SKM-1 treated with dmso at 0.1 percent for 144 hours (cell line): ENCODE measurements at regions not wholly inside any gene's neighbourhood (a gene's known extent, or its start where the extent isn't known, plus 50 kb on each side); places are given as distances from the start of the nearest gene placed in this dataset.

ENCODE experiments used
- DNase-seq: peaks from one replicate; lab custom pipeline; 2025; ENCODE audit not compliant: unreplicated experiment; lab: John Stamatoyannopoulos, UW

DNA sequence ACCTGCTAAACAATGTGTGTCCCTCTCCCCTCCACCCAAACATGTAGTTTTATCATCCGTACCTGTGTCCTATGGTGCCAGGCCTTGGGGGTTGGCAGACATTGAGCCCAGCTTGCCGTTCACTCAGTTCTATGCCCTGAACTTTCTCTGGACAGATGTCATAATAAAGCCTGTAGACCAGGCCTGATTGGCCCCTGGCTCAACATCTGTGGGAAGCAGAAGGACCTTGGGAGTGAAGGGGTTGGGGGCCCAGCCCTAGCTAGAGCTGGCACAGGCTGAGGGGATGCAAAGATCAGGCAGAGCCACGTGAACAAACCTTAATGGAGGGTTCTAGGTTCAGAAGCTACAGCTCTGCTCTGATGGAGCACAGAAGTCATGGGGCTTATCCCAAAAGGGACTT is 600.6 kb downstream of the BUD13 start:
- no peak for DNase-seq

DNA sequence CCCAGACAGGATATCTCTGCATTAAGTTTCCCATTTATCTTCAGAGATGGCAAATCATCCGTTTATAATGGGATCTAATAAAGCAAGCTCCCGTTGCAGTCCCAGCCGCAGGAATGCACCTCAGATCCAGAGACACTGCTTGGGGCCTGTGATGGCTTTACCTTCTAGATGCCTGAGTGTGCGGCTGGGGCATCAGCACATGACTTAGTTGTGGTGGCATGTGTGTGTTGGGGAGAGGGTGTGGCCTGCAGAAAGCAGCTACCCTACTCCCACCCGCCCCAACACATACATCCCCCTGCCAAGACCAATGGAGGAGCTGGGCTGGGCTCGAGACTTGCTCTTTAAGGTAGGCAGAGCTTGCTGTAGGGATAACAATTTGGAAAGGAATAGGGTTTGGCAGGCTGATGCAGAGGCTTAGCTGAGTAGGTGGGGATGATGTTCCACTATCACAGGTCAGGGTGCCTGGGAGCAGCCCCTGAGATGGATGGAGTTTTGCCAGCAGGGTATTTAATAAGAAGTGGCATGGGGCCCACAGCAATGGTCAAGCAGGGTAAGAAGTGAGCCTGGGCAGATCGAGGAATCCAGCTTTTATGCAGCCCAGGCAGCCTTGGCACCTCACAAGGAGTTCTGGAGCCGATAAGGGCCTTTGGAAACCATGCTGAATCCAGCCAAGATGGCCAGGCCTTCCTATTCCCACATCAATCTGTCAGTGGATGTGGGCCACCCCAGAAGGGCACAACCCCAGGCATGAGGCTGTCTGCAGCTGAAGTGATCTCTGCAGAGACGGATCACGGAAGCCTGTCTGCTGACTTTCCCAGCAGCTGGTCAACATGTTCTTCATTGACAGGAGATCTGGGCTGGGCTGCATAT is 601.3 kb downstream of the BUD13 start:
- DNase-seq = no peak

DNA sequence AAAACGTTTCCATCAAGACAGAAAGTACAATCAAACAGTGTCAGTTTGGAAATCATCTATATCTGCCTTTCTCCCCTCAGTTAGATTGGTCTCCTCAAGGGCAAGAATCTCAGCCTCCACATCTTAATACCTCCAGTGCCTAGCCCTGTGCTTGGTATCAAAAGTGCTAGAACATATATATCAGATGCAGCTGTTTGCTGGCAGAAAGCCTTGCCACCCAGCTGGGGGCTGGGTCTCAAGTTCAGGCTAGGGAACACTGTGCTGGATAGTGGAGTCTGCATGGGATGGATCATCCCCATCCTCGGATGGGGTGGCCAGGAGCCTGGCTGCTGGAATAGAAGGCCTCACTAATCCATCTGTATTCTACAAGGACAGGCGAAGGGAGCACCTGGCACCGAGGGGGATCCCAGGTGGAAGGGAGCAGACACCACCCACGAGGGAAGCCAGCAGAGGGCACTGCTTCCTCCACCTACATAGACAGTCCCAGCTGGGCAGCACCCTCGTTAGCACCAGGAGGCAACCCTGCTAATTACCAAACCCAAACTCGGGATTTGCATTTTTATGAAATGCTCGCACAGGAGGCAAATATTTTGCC is 602.2 kb downstream of the BUD13 start:
- DNase-seq = no peak

- DNase-seq = no peak
These were observed 603.0 kb downstream of the BUD13 start for GRCh38 chr11:116169776-116170175.

DNA sequence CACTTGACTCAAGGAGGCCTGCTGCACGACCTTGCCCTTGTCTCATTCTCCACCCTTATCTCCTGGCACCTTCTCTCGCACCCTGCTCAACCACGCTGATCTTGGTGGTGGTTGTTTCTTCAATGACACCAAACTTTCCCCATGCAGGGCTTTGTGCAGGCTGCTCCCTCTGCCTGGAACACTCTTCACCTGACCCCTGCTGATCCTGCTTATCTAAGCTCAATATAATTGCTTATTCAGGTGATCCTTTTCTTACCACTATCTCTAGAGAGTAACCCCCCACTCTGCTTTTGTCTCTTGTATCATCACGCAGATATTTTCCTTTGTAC is 604.4 kb downstream of the BUD13 start:
- no peak for DNase-seq

DNA sequence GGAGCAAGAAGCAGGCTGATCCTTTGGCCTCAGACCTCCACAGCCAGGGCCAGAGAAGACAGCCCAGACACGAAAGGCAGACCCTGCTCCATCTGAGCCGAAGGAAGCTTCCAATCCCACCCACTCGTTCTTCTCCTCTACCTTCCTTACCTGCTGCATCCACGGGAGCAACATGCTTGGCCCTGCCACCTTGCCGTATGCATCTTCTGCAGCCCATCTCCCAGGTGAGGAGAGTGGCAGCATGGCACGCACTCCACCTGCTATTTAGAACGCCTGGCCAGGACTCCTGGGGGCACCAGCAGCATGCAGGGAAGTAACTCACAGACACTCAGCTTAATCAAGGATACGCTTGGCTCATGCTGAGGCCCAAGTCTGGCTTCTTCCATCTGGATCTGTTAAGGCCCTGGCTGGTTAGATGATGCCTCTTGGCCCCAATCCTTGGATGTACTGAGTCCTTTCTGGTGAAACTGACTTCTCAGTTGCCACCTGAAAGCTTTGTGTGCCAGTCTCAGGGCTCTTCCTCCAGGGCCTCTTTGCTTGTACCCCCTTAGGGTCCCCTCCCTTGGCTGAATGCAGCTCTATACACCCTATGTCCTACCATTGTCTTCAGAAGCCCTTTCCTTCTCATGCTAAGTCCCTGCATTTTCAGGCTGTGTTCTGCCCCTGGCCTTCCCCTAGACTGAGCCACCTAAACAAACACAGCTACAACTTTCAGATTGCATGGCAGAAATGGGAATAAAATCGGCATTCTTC is 604.9 kb downstream of the BUD13 start:
- no peak for DNase-seq

DNA sequence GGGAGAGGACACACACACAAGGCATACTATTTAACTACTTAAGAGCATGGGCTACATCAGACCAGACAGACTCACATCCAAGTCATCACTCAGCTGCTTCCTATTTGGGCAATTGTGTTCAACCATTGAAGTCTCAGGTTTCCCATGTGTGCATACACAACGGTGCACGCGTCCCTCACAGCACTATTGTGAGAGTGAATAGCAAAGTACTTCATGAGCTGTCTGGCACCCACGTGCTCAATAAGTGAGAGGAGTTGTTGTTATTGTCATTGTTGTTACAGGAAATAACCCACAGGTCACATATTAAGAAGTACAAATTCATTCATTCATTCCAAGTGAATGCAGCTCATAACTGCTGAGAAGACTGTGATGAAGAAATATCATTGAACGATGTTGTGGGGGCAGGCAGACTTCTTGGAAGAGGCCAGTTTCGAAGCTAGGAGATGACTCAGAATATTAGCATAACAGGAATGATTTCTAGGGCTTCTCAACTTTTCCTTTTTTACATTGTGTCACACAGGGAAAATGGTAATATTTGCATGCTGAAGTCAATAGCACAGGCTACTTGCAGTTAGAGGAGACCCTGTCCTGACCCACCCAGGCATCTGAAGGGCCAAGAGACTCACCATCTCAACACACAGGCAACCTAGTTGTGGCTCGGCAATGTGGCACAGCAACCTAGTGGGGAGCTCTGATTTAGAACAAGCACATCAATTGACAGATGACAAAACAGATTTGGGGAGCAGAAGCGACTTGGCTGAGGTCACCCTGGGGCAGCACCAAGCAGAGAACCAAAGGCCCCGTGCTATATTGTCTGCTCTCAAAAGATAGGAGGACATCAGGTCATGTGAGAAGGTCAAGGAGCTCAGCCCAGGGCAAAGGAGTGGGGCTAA is 606.0 kb downstream of the BUD13 start:
- DNase-seq = no peak

- DNase-seq = no peak
These were observed 607.9 kb downstream of the BUD13 start for GRCh38 chr11:116164843-116165242.

- DNase-seq = no peak
These were observed 609.9 kb downstream of the BUD13 start for GRCh38 chr11:116162886-116163230.

- DNase-seq = no peak
These were observed 610.5 kb downstream of the BUD13 start for GRCh38 chr11:116162086-116162885.

- DNase-seq = no peak
These were observed 624.1 kb downstream of the BUD13 start for GRCh38 chr11:116148645-116149044.

DNA sequence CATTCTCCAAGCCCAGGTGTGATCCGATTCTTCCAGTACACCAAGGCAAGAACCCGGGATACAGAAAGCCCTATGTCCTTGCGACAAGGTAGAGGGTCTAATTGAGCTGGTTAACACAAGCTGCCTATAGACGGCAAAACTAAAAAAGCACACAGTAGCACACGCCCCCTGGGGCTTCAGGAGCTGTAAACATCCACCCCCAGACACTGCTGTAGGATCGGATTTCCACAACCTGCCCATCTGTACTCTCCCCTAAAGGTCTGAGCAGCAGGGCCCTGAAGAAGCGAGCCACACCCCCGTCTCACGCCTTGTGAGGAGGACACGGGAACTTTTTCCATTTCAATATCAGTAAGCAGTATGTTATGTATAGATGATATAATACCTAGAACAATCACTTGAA is 624.7 kb downstream of the BUD13 start:
- no peak for DNase-seq

GRCh38 chr11:116145187-116145865 is 627.5 kb downstream of the BUD13 start:
- no peak for DNase-seq

- no peak for DNase-seq
These were observed 628.3 kb downstream of the BUD13 start for GRCh38 chr11:116144387-116144958.

DNA sequence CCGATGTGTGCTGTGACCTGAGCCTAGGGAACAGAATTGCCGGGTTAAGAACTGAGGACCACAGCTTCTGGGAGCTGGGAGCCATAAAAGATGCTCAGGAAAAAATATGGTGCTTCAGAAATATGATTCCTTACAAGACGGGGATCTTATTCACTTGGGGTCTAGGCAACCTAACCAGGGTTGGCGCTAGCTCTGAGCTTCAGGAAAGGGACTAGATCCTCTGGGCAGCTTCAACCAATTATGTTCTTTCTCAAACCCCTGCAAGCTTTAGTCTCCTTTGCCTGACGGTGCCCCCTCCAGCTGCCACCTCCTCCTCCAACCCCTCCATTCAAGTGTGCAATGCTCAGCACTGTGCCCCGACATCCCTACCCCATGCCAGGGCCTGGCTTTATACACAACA is 634.1 kb upstream of the CADM1 start:
- DNase-seq = no peak

- DNase-seq = no peak
These were observed 633.5 kb upstream of the CADM1 start for GRCh38 chr11:116137753-116138152.

- no peak for DNase-seq
These were observed 632.9 kb upstream of the CADM1 start for GRCh38 chr11:116136987-116137674.

GRCh38 chr11:116135891-116136290 is 631.7 kb upstream of the CADM1 start:
- DNase-seq = no peak

DNA sequence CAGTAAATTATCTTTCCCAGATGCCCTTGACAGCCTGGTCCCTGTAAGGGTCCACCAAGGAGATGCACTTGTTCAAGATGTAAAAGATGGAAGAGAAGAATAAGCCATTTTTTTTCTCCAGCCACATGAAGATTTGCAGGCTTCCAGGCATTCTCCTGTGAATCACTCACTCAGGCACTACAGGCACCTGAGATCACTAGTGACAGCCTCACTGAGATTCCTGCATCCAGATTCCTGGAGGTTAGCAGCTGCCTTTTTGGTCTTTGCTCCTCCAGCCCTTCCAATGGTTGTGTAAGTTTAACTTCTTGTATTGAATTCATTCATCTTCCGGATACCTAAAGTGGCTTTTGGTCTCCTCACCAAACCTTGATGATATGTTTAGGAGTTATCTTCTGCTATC is 630.2 kb upstream of the CADM1 start:
- DNase-seq = no peak
